ENCODE measurements at regions not wholly inside any gene's neighbourhood (a gene's known extent, or its start where the extent isn't known, plus 50 kb on each side); places are given as distances from the start of the nearest gene placed in this dataset.
A peak's percentile ranks its signal among the peaks of the same experiment; 100 is the strongest.
"Not testable (repeated sequence)": the region's sequence is repeated elsewhere in the genome, so short reads cannot be mapped to it uniquely, and the experiment has no call there.

DNA sequence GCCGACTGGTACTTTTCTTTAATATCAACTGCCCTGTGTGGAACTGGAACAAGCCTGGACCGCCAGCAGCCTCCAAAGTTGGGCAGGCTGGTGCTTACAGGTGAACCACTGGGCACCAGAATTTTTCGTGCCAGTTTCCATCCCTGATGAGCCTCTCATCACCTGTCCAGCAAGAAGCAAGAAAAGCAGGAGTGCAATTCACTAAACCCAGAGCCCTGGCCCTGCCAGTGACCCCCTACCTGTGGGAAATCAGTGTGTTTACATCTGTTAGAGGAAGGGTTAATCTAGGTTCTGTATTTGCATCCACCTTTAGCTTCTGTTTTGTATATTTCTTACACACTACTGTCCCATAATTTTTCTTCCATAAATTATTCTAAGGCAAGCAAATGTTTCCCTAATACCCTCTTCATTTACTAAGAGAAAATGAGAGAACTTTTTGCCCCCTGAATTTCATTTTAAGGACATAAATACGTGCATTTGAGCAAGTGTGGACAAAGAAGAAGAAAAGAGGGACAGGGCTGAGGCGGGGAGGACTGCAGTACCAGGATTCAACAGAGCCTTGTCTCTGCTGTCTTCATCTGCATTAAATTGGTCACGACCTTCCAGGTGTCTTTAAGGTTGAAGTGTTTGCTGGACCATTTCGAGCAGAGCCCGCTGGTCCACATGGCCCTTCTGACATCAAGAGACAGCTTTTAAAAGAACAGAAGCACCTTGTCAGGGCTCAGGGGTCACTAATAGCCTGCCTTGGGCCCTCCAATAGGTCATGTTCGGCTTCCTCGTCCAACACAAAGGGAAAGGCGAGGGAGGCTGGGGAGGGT, 763.1 kb downstream of the BCL11A start:
- DNase-seq, result no peak

DNA sequence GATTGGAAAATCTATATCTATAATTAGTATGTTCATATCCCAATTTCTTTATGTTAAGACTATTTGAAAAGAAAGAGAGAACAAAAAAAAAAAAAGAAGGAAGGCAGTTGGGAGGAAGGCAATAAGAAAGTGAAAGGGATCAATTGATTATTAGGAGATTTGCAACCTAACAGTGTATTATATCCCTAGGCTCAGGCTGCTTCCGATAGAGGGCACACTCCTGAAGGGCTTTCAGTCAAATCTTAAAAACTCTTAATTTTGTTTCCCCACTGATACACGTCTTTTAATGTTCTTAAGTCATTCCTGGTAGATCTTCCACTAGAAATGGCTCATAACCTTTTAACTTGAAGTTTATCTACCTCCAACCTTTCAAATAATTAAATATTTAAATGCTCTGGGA, 763.9 kb downstream of the BCL11A start:
- no peak for DNase-seq

DNA sequence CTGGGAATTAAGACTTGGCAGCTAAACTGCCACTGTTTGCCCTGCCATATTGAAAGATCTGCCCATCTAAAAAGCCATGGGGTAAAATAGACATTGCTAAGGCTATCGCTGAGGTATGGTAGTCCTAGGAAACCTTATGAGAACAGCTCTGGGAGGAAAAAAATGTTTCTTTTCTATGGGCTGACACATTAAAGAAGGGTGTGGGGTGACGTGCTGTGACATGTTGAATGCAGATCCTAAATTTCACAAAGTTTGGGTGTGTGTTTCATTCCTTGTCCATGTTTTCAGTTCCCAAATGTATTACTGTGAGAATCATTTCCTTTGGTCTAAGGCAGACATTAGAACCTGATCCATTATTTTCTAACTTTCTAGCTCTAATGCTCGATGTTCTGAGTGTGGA, 766.4 kb downstream of the BCL11A start:
- DNase-seq, result no peak

DNA sequence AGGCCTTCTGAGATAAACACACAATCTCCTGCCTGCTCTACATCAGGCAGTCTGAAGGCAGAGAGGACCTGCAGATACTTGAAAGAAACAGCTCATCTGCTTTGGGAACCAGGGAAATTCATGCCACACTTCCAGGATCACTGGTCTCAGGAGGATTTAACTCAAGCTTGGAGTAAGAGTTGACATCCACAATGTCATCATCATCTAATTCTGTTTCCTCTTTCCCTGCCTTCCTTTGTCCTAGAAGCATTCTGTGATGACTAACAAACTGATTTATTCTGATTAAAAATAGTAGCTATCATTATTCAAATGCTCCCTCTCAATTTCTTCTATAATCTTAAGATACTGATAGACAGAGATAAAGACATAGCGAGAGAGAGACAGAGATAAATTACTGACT, 766.8 kb downstream of the BCL11A start:
- DNase-seq, result no peak

DNA sequence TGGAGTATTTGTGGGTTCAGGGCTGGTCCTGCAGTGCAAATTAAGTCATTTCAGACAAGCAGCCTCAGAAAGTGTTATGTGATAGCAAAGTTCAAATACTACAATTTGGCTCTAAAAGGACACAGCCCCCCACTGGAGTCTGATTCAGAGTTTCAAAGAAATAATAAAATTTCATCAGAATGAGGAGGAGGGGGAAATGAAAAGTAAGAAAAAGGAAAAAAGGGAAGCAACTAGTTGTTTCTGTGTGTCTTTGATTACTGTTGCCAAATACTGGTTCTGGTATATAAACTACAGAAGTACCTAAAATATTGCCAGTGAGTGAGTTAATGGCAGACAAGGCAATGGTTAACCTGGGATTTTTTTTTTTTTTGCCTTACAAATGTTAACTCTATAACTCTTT, 773.9 kb downstream of the BCL11A start:
- DNase-seq, result no peak

DNA sequence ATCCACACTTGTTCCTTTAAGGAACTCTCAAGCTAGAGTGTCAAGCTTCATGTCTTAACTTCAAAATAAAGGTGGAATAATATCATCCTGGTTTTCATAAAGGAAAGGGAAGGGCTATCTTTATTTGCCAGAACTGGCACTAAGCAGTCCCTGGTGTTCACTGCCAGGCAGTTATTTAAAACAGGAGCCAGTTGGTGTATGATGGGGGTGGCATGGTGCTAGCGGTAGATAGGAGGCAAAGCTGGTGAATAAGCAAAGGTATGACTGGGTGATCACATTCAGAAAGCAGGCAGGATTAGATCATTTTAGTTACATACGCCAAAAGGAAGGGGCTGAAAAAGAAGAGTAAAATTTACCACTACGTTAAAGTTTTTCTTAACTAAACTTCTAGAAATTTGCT, 776.3 kb downstream of the BCL11A start:
- no peak for DNase-seq

DNA sequence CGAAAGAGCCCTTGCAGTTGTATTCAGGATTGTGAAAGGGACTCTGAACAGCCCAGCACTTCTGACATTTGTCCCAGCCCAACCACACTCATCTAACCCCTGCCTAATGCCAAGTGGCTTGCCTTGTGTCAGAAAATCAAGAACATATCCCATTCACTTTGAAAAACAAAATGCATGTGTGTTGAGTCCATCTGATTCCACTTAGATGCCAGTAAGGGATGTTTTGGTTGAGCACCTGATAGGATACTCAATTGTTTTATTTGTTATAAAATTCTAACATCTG, 776.8 kb downstream of the BCL11A start:
- DNase-seq, result no peak

DNA sequence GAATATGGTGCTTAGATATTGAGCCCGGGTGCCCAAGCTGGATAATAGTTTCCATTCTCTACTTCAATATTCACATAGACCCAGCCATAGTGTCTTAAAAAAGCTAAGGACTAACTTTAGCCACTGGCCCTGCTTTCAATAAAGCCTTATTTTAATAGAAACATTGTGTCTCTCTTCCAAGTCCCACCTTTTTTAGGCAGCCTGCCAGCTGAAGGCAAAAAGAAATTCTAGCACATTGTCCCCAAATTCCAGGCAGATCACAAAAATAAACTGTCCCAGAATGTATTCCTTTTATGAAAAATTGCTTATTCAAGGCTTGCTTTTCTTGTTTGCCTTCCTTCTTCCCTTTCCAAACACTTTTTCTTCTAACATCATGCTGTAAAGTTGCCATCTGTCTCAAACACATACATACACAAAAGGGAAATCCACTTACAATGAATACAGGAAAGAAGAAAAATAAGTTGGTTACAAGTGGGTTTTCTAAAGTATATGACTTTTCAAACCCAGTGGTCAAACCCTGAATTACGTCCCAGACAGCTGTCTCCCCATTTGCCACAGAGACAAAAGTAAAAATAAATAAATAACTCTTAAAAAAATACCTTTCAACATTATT, 778.5 kb downstream of the BCL11A start:
- no peak for DNase-seq

DNA sequence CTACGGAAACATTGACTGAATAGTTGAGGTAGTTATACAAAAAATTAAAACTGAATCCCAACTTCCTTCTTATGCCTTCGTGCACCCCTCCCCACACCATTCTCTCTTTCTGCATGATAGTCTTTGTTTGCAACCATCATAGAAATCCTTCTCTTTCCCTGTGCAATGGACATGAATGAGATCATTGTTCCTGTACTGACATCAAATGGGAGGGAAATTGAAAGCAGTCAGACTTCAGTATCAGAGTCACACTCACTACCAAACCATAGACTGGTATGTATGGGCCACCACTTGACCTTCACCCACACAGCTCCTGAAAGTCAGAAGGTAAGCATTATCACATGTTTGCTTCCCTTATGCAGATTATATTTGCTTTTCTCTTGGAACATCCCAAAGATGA, 782.8 kb downstream of the BCL11A start:
- no peak for DNase-seq

DNA sequence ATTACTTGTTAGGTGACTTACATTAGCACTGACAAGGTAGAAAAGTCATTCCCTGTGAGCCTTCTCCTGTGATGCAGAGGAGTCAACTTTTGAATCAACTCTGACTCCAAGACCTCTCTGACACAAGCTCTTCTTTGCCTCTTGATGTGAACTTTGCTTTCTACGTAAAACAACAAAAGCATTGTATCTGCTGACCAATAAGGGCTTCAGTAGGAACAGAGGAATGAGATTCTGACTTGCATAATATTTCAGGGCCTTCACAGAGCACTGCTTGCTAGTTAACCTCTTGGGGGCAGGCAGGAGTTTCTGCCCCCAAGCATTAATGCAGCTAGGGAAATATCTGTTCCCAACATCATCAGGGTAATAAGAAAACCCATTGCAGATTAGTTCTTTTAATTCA, 791.5 kb downstream of the BCL11A start:
- DNase-seq, result no peak

DNA sequence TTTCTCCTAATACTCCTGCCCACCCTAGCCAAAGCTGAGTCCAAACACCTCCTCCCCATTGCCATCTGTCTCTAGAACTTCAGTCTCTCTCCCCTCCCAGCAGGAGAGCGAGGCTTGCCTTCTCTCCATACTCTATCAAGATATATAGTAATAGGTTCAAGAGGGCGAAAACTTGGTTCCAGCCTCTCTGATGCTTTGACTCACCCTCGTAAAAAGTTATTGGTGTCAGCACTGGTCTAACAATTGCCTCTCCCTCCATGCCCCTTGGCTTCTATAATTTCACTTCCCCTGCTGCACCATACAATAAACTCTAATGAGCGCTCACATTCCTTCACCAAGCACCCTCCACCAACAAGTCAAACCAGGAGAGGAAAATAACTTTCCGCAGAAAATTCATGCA, 797.3 kb downstream of the BCL11A start:
- peak; percentile 43 for DNase-seq

DNA sequence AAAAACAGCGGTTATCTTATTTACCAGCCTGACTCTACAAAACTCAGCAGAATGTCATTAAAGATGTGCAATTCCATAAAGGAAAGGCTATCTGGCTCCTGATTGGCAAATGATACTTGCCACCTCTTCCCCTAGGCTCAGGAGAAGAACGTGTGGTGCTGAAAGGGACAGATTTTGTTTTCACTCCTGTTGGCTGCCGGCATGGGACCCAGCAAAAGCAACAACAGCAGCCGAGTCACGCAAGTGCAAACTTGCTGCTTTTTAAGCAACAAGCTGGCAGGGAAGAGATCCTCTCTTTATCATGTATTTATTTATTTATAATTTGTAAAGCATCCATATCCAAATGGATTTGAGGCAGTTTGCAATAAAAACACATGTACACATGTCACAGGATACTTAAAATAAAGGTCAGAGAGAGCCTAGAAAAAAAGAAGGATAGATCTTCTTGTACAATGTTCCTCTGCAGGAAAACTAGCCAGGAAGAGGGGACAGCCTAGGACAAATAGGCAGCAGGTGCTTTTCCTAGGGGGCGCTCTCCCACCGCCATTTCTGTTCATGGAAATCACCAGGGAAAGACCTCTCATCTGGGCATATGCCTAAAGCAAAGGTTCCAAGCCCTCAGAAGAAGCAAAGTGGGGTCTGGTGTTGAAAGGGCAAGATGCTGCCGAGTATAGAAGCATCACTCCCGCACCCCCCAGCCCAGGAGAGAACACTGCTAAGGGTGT, 799.3 kb downstream of the BCL11A start:
- DNase-seq, result no peak

DNA sequence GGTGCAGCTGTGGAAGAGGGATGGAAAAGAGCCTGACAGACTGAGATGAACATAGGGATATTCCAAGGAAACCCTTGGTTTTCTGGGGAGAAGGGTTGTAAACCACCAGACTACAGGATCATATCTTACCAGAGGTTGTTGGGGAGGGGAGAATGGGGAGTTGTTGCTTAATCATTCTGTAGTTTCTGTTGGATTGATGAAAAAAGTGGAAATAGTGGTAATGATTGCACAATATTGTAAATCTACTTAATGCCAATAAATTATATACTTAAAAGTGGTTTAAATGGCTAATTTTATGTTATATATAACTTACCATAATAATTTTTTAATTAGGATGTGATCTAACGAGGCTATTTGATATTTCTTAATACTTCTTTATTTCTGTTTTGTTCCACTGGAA, 800.9 kb downstream of the BCL11A start:
- no peak for DNase-seq

DNA sequence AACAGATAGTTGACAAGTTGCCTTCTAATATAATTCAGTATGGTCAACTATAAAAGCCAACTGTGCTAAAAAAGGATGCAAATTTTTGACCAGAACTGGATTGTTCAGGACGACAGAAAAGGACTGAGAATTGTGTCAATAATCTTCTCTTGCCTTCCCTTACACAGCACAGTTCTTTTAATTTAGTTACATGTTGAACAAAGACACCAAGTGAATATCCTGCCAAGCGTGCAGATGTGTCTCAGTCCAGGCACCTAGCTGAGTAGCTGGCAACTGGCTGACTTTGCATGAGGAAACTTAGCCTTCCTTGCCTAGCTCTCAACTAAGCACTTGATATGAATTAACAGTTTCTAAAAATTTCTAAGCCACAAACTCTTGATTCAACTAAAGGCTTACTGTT, 801.4 kb downstream of the BCL11A start:
- DNase-seq, result no peak

DNA sequence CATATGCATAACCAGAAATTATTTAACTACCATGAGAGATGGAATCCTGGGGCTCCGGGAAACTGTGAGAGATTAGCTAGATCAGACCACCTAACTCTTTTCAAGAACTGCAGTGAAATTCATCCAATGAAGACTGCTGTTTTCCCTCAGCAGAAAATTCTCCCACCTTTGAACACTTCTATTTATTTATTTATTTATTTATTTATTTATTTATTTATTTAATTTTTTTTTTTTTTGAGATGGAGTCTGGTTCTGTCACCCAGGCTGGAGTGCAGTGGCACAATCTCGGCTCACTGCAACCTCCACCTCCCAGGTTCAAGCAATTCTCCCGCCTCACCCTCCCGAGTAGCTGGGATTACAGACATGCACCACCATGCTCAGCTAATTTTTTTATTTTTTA, 802.2 kb downstream of the BCL11A start:
- DNase-seq, result not testable (repeated sequence)

DNA sequence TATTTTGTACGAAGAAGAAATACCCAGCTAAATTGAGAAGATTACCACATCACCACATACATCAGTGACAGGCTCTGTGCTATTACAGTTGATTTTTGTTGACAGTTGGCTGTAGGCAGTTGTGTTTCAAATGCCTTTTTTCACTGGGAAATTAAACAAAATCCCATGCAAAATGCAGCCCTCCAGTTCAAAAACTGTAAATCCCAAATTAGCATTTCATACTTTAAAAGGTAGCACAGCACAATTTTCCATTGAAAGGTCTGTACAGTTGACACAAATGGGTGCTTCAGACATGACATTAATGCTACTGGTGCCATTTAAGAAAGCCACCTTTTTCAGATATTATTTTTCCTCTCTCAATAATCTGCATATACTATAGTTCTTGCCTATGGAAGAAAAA, 807.2 kb downstream of the BCL11A start:
- DNase-seq, result no peak

DNA sequence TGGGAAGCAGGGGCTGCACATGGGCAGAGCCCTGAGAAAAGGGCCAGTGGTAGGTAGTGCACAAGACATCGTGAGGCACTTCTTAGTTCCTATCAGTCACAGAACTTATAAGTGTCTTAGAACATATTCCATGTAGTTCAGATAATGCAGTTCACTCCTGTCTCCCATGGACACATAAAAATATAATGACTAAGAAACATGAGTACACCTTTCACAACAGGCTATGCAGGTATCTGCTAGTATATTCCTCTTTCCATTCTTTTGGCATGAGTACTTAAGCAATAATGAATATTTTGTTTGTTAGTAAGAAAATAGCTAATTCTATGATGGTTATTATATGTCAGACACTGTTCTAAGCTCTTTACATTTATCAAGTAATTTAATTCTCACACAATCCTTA, 808.4 kb downstream of the BCL11A start:
- DNase-seq, result no peak

DNA sequence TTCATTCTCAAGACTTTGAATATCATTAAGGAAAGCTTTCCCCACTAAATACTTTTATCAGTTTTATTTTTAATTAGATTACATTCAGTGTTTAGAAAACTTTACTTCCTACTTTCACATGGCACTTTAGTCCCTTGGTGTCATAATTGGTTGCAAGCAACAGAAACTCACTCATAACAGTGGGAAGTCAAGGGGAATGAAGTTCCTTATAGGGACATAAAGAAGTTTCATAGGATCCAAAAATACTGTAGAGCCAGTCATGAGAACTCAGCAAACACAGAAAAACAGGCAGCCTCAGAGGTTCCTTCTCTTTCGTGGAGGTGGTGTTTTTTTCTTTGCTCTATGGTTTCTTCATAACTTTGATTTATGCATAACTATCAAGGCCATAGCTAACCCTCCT, 809.0 kb downstream of the BCL11A start:
- DNase-seq, result no peak

DNA sequence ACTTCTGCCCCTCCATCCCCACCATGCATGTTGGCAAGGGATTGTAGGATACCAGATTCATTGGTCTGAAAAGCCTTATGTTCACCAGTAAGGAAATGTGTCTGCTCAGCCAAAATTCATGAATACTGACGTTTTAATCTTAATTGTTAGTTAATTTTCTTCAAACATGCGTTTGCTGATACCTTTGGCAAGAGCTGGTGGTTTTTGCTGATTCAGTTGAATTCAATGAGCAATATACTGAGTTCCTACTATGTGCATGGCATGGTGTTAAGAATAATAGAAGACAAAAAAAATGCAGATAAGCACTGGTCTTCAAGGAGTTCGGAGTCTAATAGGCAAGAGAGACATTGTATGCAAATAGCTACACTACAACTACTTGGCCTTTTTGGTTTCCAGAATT, 811.6 kb downstream of the BCL11A start:
- DNase-seq, result no peak

DNA sequence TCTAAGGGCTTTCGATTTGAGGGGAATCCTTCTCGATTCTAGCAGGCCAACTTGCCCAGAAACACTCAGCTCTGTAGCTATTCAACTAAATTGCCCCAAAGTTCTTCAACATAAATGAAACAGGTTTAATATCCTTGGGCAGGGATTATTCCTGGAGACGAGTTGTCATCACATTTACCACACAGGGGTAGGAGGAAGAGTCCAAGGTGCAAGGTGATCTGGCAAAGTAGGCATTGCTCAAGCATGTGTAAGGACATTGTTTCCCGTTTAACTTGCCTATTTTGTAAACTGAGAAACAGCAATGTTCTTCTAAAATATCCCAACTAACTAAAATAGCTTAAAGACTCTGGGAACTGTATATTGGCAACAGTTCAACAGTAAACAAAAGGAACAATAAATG, 814.3 kb downstream of the BCL11A start:
- no peak for DNase-seq

DNA sequence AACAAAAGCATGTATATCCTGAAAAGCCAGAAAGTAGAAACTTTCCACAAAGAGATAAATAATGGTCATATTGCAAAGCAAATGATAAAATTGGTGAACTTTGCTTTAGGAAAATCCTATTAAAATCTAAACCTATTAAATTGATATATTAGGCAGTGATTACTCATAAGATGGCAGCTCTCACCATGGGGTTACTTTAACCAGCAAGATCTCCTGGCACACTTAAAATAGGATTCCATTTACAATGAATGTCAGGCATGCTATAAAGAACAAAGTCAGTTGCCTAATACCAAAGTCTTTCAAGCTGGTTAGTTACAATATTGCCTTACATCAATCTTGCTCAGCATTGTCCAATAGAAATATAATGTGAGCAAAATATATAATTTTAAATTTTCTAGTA, 816.2 kb downstream of the BCL11A start:
- DNase-seq, result no peak

DNA sequence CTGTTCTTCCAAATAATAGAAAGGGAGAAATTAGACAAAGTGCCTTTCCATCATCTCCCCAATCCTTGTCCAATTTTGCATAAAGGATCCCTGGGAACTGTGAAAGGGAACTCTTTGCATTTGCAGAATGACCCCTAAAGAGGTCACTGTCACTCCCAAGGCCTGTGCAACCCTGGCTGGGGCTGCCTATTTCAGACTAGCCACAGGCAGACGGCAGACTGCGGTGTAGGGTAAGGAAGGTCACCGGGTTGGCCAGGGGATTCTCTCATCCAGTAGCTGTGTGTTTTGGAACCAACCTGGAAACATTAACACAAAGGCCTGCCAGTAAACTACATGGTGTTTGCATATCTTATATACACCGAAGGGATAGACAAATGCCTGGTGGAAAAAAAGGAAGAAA, 818.7 kb downstream of the BCL11A start:
- DNase-seq, result no peak

DNA sequence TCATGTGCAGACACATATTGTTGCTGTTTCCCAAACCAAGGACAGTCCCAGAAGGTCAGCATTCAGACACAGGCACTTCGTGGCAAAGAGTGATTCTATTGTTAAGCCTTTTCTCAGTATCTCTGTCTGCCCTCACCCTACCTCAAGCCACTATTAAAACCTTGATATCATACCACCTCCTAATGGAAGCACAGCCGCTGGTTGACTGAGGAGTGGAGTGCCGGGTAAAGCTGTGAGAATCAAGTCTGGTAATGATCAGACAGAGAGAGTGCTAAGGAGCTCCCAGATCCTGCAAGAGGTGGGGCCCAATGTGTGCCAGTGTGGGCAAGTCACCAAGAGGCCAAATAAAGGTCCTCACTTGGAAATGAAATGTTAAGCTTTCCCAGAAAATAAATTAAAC, 819.5 kb downstream of the BCL11A start:
- no peak for DNase-seq

DNA sequence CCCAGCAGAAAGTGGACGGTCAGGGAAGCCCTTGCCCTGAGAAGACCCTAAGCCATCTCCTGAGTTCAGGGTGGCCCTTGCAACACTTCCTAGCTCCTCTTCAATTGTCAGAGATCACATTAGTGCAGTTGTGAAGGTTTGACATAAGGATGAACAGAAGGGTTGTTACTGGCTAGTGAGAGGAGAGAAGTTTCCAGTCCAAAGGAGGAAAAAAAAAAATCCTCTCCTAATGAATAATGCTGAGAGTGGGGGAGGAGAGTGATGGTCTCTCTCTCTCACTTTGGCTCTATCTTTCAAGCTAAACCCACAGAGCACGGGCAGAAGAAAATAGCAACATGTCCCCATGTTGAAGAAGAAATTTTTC, 819.9 kb downstream of the BCL11A start:
- no peak for DNase-seq
